H1 (cell line): ENCODE measurements at regions not wholly inside any gene's neighbourhood (a gene's known extent, or its start where the extent isn't known, plus 50 kb on each side); places are given as distances from the start of the nearest gene placed in this dataset.

Experiments used
- CTCF ChIA-PET: fragments of 300-600 bp; sonication (Branson Sonifier 250); formaldehyde crosslinking; loops from one replicate; lab custom pipeline; 2021; ENCODE audit not compliant: partially characterized antibody; lab: Charles Lee
- POLR2A ChIA-PET: fragments of 300-600 bp; sonication (Branson Sonifier 250); formaldehyde crosslinking; loops from one replicate; lab custom pipeline; 2021; ENCODE audit warnings: inconsistent platforms; ENCODE audit not compliant: partially characterized antibody; lab: Charles Lee
- DNase-seq, 2 experiments: peaks; one replicate each; pipeline versions ENCODE4 v3.0.0 to v3.0.0-alpha.2; 2010 to 2022; ENCODE audit warnings: low spot score in 2 of 2, low read depth in 1 of 2, mixed read lengths in 1 of 2
- FAIRE-seq: peaks from 2 replicates; lab custom pipeline; 2011; peaks lifted over from hg19 to GRCh38; lab: Jason Lieb, UNC
- H2AFZ ChIP-seq: 2 replicates; pipeline ENCODE4 v1.8.1; 2012; ENCODE audit warnings: low read length, inconsistent platforms
- H2AK5ac ChIP-seq: 2 replicates; pipeline ENCODE4 v1.6.1; 2013; ENCODE audit warnings: low read depth, low read length
- H2BK120ac ChIP-seq: replicated peaks from 2 replicates; pipeline ENCODE3; 2013; ENCODE audit warnings: low read depth, low read length, inconsistent platforms
- H2BK12ac ChIP-seq: 2 replicates; pipeline ENCODE4 v1.6.1; 2013; ENCODE audit warnings: low read depth, low read length
- H2BK15ac ChIP-seq: 2 replicates; pipeline ENCODE4 v1.6.1; 2013; ENCODE audit warnings: low read length
- H2BK20ac ChIP-seq: 2 replicates; pipeline ENCODE4 v1.6.1; 2013; ENCODE audit warnings: low read length
- H2BK5ac ChIP-seq: 2 replicates; pipeline ENCODE4 v1.6.1; 2013; ENCODE audit warnings: low read depth, low read length
- H3K14ac ChIP-seq: 2 replicates; pipeline ENCODE4 v1.6.1; 2013; ENCODE audit warnings: inconsistent platforms; ENCODE audit not compliant: insufficient read length
- H3K18ac ChIP-seq: 2 replicates; pipeline ENCODE4 v1.6.1; 2013; ENCODE audit warnings: low read length; ENCODE audit errors: extremely low read depth
- H3K23ac ChIP-seq: 2 replicates; pipeline ENCODE4 v1.6.1; 2013; ENCODE audit warnings: inconsistent platforms; ENCODE audit not compliant: insufficient read length
- H3K23me2 ChIP-seq: 2 replicates; pipeline ENCODE4 v1.6.1; 2013; ENCODE audit warnings: low read depth, low read length
- H3K27ac ChIP-seq: 2 replicates; pipeline ENCODE4 v1.6.1; 2011; ENCODE audit warnings: low read depth, low read length, inconsistent platforms
- H3K27me3 ChIP-seq, 4 experiments: replicated peaks in 1 of 4; 1 replicate in 1 of 4; 2 replicates in 3 of 4; pipeline versions ENCODE4 v1.6.1 to v1.8.1; 2011 to 2013; ENCODE audit warnings: low read length in 3 of 4, mild to moderate bottlenecking in 3 of 4, inconsistent platforms in 2 of 4, mixed read lengths in 2 of 4, moderate library complexity in 1 of 4; ENCODE audit not compliant: control insufficient read depth in 3 of 4, insufficient read depth in 3 of 4; ENCODE audit errors: extremely low read depth in 1 of 4
- H3K36me3 ChIP-seq, 4 experiments: 2 replicates each; pipeline versions ENCODE4 v1.6.1 to v1.8.1; 2011 to 2013; ENCODE audit warnings: mild to moderate bottlenecking in 4 of 4, low read length in 3 of 4, moderate library complexity in 2 of 4, control low read depth in 1 of 4, inconsistent platforms in 1 of 4; ENCODE audit not compliant: insufficient read depth in 4 of 4, control insufficient read depth in 2 of 4
- H3K4ac ChIP-seq: replicated peaks from 2 replicates; pipeline ENCODE3; 2013; ENCODE audit warnings: low read length, low read depth, mixed read lengths, inconsistent platforms; ENCODE audit not compliant: insufficient read length
- H3K4me1 ChIP-seq, 4 experiments: replicated peaks in 1 of 4; 1 replicate in 1 of 4; 2 replicates in 3 of 4; pipeline versions ENCODE4 v1.6.1 to v1.8.1; 2011 to 2013; ENCODE audit warnings: low read length in 3 of 4, inconsistent platforms in 2 of 4, mixed read lengths in 1 of 4; ENCODE audit not compliant: insufficient read depth in 4 of 4, control insufficient read depth in 3 of 4
- H3K4me2 ChIP-seq, 2 experiments: 2 replicates each; pipeline versions ENCODE4 v1.6.1 to v1.8.1; 2011 to 2013; ENCODE audit warnings: low read depth in 2 of 2, low read length in 2 of 2, control low read depth in 1 of 2, inconsistent platforms in 1 of 2, mild to moderate bottlenecking in 1 of 2; ENCODE audit not compliant: insufficient read depth in 1 of 2
- H3K4me3 ChIP-seq, 4 experiments: fragments of 200-600, 300-600 bp in 1 of 4; sonication (generic), shearing (Covaris generic), sonication (Bioruptor Twin) in 1 of 4; 2 replicates each; pipeline versions ENCODE4 v1.5.1 to v1.8.1; 2011 to 2016; ENCODE audit warnings: low read length in 4 of 4, low read depth in 3 of 4, control low read depth in 2 of 4, inconsistent platforms in 2 of 4, mild to moderate bottlenecking in 2 of 4, mixed read lengths in 1 of 4, moderate library complexity in 1 of 4; ENCODE audit not compliant: insufficient read depth in 2 of 4; ENCODE audit errors: extremely low read depth in 1 of 4
- H3K56ac ChIP-seq: replicated peaks from 2 replicates; pipeline ENCODE3; 2013; ENCODE audit warnings: low read depth, mild to moderate bottlenecking, mixed read lengths, low read length, inconsistent platforms; ENCODE audit not compliant: insufficient read length
- H3K79me1 ChIP-seq: 2 replicates; pipeline ENCODE4 v1.6.1; 2013; ENCODE audit warnings: low read depth, low read length, control low read depth
- H3K79me2 ChIP-seq, 2 experiments: 2 replicates each; pipeline versions ENCODE4 v1.6.1 to v1.8.1; 2012 to 2013; ENCODE audit warnings: low read length in 2 of 2, mild to moderate bottlenecking in 2 of 2, inconsistent platforms in 1 of 2; ENCODE audit not compliant: insufficient read depth in 2 of 2, control insufficient read depth in 1 of 2
- H3K9ac ChIP-seq, 4 experiments: replicated peaks in 1 of 4; 1 replicate in 1 of 4; 2 replicates in 3 of 4; pipeline versions ENCODE4 v1.6.1 to v1.8.1; 2011 to 2013; ENCODE audit warnings: low read depth in 3 of 4, low read length in 3 of 4, control low read depth in 2 of 4, mild to moderate bottlenecking in 2 of 4, moderate library complexity in 2 of 4, inconsistent platforms in 1 of 4; ENCODE audit errors: extremely low read depth in 1 of 4
- H3K9me3 ChIP-seq, 2 experiments: 2 replicates each; pipeline versions ENCODE4 v1.6.1 to v1.8.1; 2012 to 2013; ENCODE audit warnings: mild to moderate bottlenecking in 2 of 2, moderate library complexity in 2 of 2, control low read depth in 1 of 2, inconsistent platforms in 1 of 2, low read depth in 1 of 2, low read length in 1 of 2, mixed read lengths in 1 of 2; ENCODE audit not compliant: insufficient read depth in 2 of 2
- H4K20me1 ChIP-seq, 2 experiments: replicated peaks in 1 of 2; 2 replicates each; pipeline versions ENCODE3 to v1.8.1; 2011 to 2013; ENCODE audit warnings: inconsistent platforms in 2 of 2, low read length in 2 of 2, mild to moderate bottlenecking in 1 of 2; ENCODE audit not compliant: insufficient read depth in 2 of 2, control insufficient read depth in 1 of 2
- H4K5ac ChIP-seq: 2 replicates; pipeline ENCODE4 v1.6.1; 2013; ENCODE audit warnings: low read length, low read depth, mixed read lengths, inconsistent platforms; ENCODE audit not compliant: insufficient read length
- H4K8ac ChIP-seq: 2 replicates; pipeline ENCODE4 v1.8.0; 2013; ENCODE audit warnings: mild to moderate bottlenecking, moderate library complexity, low read length, inconsistent platforms; ENCODE audit not compliant: insufficient read depth; ENCODE audit errors: extremely low read depth
- H4K91ac ChIP-seq: replicated peaks from 2 replicates; pipeline ENCODE3; 2013; ENCODE audit warnings: low read length, mixed read lengths, inconsistent platforms; ENCODE audit not compliant: insufficient read length
- SIN3A ChIP-seq, 2 experiments: IDR thresholded peaks in 1 of 2; conservative IDR thresholded peaks in 1 of 2; 2 replicates each; pipeline ENCODE4 v1.6.1; 2011 to 2012; ENCODE audit warnings: low read length in 2 of 2, improper control_type of control experiment in 1 of 2, low read depth in 1 of 2, mild to moderate bottlenecking in 1 of 2
- TBP ChIP-seq: IDR thresholded peaks from 2 replicates; pipeline ENCODE4 v1.6.1; 2011; ENCODE audit warnings: low read depth, low read length, improper control_type of control experiment
- WGBS, 2 experiments: shearing (Covaris generic) in 1 of 2; methylation state at CpG; one replicate each; pipeline versions ENCODE4 v1.1.6 to v1.1.7; 2013 to 2015; ENCODE audit warnings: low lambda C conversion rate in 2 of 2, mixed read lengths in 2 of 2, inconsistent platforms in 1 of 2, low coverage in 1 of 2, missing lambda C conversion rate in 1 of 2; ENCODE audit not compliant: insufficient replicate concordance in 2 of 2, insufficient coverage in 1 of 2, insufficient read length in 1 of 2; ENCODE audit errors: extremely low coverage in 1 of 2, missing lambda C conversion rate in 1 of 2; 5-methylcytosine and 5-hydroxymethylcytosine counted together

DNA sequence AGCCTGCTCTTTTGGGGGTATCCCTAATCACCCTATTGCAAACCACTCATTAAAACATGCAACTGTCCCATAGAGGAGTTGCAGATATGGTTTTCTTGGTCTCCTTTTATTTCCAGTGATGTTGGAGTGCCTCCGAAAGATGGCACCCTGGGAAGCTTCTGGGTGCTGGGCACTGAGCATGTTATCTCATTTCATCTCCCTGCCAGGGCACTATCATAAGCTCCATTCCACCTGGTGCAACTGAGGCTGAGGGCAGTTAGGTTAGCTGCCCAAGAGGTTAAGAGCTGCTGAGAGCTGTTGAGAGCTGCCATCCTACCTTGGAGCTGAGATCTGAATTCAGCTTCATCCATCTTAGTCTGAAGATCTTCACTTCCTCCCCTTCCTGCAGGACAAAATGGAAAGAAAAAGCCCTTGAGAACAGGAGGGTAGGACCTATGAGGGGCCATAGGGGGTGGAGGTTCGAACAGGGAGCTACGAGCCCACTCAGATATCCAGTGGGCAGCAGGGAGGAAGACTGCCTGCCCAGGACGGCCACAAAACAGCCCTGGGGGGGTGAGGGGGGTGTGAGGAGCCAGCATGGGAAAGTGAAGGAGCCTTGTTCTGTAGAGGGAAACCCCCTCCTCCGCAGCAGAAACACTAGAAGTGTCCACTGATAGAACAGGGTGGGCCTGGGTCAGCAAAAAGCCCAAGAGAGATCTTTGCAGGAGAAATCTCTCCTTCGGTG, 202.5 kb downstream of the ZFP36L2 start:
- no peak overlapping the region for H2AK5ac ChIP-seq
- H3K23ac ChIP-seq: no peak overlapping the region
- H3K56ac ChIP-seq: no peak overlapping the region
- DNase-seq (no peak), FAIRE-seq (no peak)
- H3K79me1 ChIP-seq: no peaks in the 10 kb centered on the region
- H4K5ac ChIP-seq: no peak overlapping the region
- H3K23me2 ChIP-seq: no peaks in the 10 kb centered on the region
- peak overlapping the region; percentile 68; the same call in 1 of the 2 replicates for H2AFZ ChIP-seq
- H2BK5ac ChIP-seq: no peak overlapping the region; the same call in 1 of the 2 replicates
- H2BK120ac ChIP-seq: no peak overlapping the region
- H3K4me1 ChIP-seq: peaks cover 2 to 10% (median 3%) of the 10 kb centered on the region in 4 experiments; a peak in 4 of 7 replicates
- peak overlapping the region; percentile 67; the same call in 1 of the 2 replicates for H3K18ac ChIP-seq
- H3K79me2 ChIP-seq: no peaks in the 10 kb centered on the region
- H2BK15ac ChIP-seq: peak overlapping the region; percentile 49; the same call in 1 of the 2 replicates
- no peak overlapping the region for H3K4ac ChIP-seq
- no peaks in the 10 kb centered on the region for H3K27me3 ChIP-seq
- peak overlapping the region; percentile 29; the same call in 1 of the 2 replicates for H2BK12ac ChIP-seq
- ChIA-PET POLR2A (interaction anchor here (1.3 to 1.5 kb wide), 2 partner anchors 44 to 78 kb away, joined by 3 to 7 read pairs; no protein-coding TSS in a partner anchor), CTCF (interaction anchor here (0.6 to 8.5 kb wide), 62 partner anchors 7 to 462 kb away, joined by 3 to 94 read pairs (median 4); partner anchors contain the start of gene ZFP36L2)
- no peak overlapping the region for H3K14ac ChIP-seq
- 73% methylated on average over 6 of the region's 6 CpGs; no CpG with 5 or more reads in 1 of the 2 experiments for WGBS, 2 experiments
- TF ChIP-seq TBP (no peak), SIN3A (conservative IDR thresholded peaks at IDR 0.05 in 1 of 2, IDR thresholded peaks at IDR 0.05 in 1 of 2; ENCODE audit: low read depth in 1 of 2, low read length in 2 of 2) (0 out of 4 replicates have a peak, but pooled peaks of 1 of the 2 experiments have one; percentile 17)
- 0 out of 2 replicates have a peak overlapping the region, but pooled peaks have one; percentile 82 for H2BK20ac ChIP-seq
- H4K91ac ChIP-seq: no peak overlapping the region
- H4K20me1 ChIP-seq: no peaks in the 10 kb centered on the region
- H3K9me3 ChIP-seq: peaks cover 0 to 5% of the 10 kb centered on the region in 2 experiments; a peak in 3 of 4 replicates
- no peak overlapping the region for H3K4me2 ChIP-seq
- H3K9ac ChIP-seq: no peak overlapping the region
- no peaks in the 10 kb centered on the region for H3K36me3 ChIP-seq
- no peak overlapping the region for H3K27ac ChIP-seq
- H4K8ac ChIP-seq: no peak overlapping the region
- no peak overlapping the region for H3K4me3 ChIP-seq
